Activated T-helper 2 cell treated with anti-CD3 and anti-CD28 coated beads, Interferon-gamma antibody, Interleukin-2, Interleukin-4, amounts not matched to agents 10 μg/mL and 5 μg/mL and 100 μg/mL, durations not matched to agents 14 hours and 24 hours and 36 hours (primary cell): ENCODE measurements at regions not wholly inside any gene's neighbourhood (a gene's known extent, or its start where the extent isn't known, plus 50 kb on each side); places are given as distances from the start of the nearest gene placed in this dataset.

Source experiments
- DNase-seq: peaks from one replicate; pipeline ENCODE4 v3.0.0; 2021; ENCODE audit warnings: low spot score
- H3K27ac Mint-ChIP-seq: one replicate; pipeline ENCODE4 v1.8.0; 2021; ENCODE audit warnings: mixed read lengths
- H3K27me3 Mint-ChIP-seq: one replicate; pipeline ENCODE4 v1.8.0; 2021; ENCODE audit warnings: low read depth, mixed read lengths
- H3K36me3 Mint-ChIP-seq: one replicate; pipeline ENCODE4 v1.8.0; 2021; ENCODE audit warnings: low read depth, mixed read lengths
- H3K4me1 Mint-ChIP-seq: one replicate; pipeline ENCODE4 v1.8.0; 2021; ENCODE audit warnings: low read depth, mixed read lengths
- H3K4me3 Mint-ChIP-seq: one replicate; pipeline ENCODE4 v1.8.0; 2021; ENCODE audit warnings: low read depth, mild to moderate bottlenecking, moderate library complexity, mixed read lengths
- H3K9me3 Mint-ChIP-seq: one replicate; pipeline ENCODE4 v1.8.0; 2021; ENCODE audit warnings: mixed read lengths
- intact Hi-C: fragments of 100-400 bp; cut with micrococcal nuclease; formaldehyde crosslinking; loops from one replicate; pipeline ENCODE4 v1.15.1; 2023

DNA sequence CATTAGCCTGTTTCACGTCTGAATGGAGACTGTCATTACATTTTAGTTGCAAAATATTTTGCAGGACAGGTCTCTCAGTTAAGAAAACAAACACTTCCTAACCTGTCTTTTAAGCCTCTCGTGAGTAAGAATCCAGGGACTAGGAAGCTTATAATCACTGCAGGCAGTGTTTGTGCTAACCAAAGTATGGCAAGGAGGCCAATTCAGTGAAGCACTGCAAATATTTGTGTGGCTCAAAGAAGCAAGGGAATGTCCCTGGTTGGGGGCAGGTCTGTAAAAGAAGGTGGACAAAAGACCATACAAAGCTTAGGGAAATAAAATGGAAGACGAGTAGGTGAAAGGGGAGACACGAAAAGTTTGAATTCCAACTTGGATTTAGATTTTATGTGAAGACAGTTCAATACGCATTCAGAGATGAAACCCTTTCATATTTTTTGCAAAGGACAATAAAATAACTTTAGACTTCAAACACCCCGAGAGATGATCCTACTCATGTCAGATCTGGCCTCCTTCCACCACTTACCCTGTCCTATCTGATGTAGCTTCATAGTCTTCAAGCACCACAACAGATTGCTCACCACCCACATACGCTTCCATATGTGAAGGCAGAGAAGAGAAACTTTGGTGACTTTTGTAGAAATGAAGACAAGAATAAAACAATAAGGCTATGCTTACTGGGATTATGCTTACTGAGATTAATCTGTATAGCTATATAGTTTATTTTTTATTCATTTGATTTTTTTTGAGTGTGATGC lies 240.9 kb downstream of the TUSC7 start:
- intact Hi-C loops, result no loop called here
- Mint-ChIP-seq H3K27me3 (no peaks in the 10 kb centered on the region), H3K36me3 (no peaks in the 10 kb centered on the region), H3K4me1 (no peaks in the 10 kb centered on the region), H3K27ac (no peak overlapping the region), H3K4me3 (no peak overlapping the region), H3K9me3 (peaks cover 9% of the 10 kb centered on the region)
- no peak for DNase-seq

DNA sequence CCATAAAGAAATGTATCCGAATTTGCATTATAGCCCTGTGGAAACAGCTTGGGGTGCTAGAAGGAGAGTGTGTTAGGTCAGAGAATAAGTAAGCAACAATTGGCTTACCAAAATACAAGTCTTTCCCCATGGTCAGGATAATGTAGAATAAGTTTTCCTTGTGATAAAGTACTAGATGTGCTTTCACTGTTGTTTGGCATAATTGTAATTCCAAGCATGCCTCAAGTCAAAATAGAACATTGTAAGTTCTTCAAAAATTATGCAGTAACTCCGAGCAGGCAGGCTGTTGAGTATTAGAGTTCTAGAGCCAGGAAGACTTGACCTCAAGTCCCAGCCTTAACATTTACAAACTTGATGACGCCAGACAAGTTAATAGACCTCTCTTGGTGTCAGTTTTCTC lies 242.0 kb downstream of the TUSC7 start:
- no peaks in the 10 kb centered on the region for H3K27me3 Mint-ChIP-seq
- intact Hi-C loops, result no loop called here
- no peak overlapping the region for H3K27ac Mint-ChIP-seq
- no peak for DNase-seq
- H3K4me3 Mint-ChIP-seq, result no peak overlapping the region
- peaks cover 17% of the 10 kb centered on the region for H3K9me3 Mint-ChIP-seq
- H3K4me1 Mint-ChIP-seq, result no peaks in the 10 kb centered on the region
- no peaks in the 10 kb centered on the region for H3K36me3 Mint-ChIP-seq

DNA sequence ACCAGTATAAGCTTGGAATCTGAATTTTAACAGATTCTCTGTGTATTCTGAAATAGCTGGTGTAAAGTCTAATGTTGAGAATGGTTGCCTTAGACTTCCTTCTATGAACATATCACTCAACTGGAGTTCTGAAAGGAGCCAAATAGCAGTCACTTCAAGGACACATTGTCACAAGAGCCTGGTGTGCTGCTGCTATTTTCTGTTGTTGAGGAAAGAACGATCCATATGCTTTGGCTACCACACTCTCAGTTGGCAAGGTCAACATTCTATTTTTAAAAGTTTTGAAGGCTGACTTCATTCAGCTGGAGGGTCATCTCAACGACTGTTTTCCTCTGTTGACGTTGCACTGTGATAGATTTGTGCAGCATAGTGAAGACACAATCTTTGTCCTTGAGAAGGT lies 248.7 kb downstream of the TUSC7 start:
- H3K36me3 Mint-ChIP-seq, result no peaks in the 10 kb centered on the region
- H3K4me3 Mint-ChIP-seq, result no peak overlapping the region
- H3K27me3 Mint-ChIP-seq, result no peaks in the 10 kb centered on the region
- intact Hi-C loops, result no loop called here
- no peak for DNase-seq
- H3K4me1 Mint-ChIP-seq, result no peaks in the 10 kb centered on the region
- peaks cover 17% of the 10 kb centered on the region for H3K9me3 Mint-ChIP-seq
- H3K27ac Mint-ChIP-seq, result no peak overlapping the region

DNA sequence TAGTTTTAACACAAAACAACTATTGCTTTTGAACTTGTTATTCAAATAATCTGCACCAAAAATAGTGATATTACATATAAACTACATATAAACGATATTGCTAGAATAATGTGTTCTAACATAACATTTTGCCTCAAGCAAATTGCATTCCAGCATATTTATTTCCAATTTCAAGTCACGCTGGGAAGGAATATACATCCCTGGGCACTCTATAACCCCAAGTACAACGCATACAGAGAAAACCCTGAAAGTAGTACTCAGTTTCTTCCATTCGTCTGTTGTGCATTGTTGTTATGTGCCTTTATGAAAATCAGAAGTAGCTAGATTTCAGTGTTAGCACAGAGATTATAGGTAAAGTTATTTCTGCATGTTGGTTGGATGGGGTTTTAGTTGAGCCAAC lies 251.5 kb downstream of the TUSC7 start:
- H3K4me1 Mint-ChIP-seq, result no peaks in the 10 kb centered on the region
- H3K27me3 Mint-ChIP-seq, result no peaks in the 10 kb centered on the region
- H3K9me3 Mint-ChIP-seq, result peaks cover 7% of the 10 kb centered on the region
- H3K4me3 Mint-ChIP-seq, result no peak overlapping the region
- intact Hi-C loops, result no loop called here
- no peak overlapping the region for H3K27ac Mint-ChIP-seq
- no peaks in the 10 kb centered on the region for H3K36me3 Mint-ChIP-seq
- DNase-seq, result no peak

DNA sequence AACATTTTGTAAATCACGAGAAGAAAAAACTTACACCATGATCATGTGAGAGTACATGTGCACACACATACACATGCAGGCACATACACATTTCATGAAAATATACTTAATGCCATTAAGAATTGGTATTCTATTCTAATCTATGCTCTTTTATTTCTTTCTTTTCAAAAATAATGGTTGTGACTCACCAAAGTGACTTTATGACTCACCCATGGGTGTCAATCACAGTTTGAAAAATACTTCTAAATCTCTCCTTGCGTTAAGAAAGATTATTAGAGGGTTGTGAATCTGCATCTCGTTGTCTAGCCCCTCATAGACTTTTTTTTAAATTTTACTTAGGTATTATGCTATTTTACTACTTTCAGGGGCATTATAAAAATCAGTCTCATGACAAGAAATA lies 254.2 kb downstream of the TUSC7 start:
- Mint-ChIP-seq H3K27ac (no peak overlapping the region), H3K27me3 (no peaks in the 10 kb centered on the region), H3K4me1 (no peaks in the 10 kb centered on the region), H3K9me3 (peaks cover 6% of the 10 kb centered on the region), H3K4me3 (no peak overlapping the region), H3K36me3 (no peaks in the 10 kb centered on the region)
- intact Hi-C loops, result no loop called here
- DNase-seq, result no peak

DNA sequence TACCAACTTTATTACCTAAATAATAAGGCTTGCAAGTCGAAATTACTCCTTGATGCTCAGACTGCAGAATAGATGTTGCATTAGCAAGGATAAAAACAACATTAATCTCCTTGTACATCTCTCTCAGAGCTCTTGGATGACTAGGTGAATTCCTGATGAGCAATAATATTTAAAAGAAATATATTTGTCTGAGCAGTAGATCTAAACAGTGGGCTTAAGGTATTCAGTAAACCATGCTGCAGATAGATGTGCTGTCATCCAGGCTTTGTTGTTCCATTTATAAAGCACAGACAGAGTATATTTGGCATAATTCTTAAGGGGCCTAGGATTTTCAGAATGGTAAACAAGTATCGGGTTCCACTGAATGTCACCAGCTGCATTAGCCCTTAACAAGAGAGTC lies 257.1 kb downstream of the TUSC7 start:
- no peak for DNase-seq
- H3K9me3 Mint-ChIP-seq, result peaks cover 7% of the 10 kb centered on the region
- H3K27ac Mint-ChIP-seq, result no peak overlapping the region
- H3K36me3 Mint-ChIP-seq, result no peaks in the 10 kb centered on the region
- no peaks in the 10 kb centered on the region for H3K4me1 Mint-ChIP-seq
- H3K4me3 Mint-ChIP-seq, result no peak overlapping the region
- no peaks in the 10 kb centered on the region for H3K27me3 Mint-ChIP-seq
- intact Hi-C loops, result no loop called here

DNA sequence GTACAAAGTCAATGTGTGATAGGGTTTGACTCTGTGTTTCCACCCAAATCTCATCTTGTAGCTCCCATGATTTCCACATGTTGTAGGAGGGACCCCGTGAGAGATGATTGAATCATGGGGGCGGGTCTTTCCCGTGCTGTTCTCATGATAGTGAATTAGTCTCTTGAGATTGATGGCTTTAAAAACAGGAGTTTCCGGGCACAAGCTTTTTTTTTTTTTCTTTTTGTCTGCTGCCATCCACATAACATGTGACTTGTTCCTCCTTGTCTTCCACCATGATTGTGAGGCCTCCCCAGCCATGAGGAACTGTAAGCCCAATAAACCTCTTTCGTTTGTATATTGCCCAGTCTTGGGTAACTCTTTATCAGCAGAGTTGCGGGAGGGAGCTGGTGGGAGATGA lies 259.6 kb downstream of the TUSC7 start:
- Mint-ChIP-seq H3K9me3 (peaks cover 7% of the 10 kb centered on the region), H3K4me1 (no peaks in the 10 kb centered on the region), H3K4me3 (no peak overlapping the region), H3K36me3 (no peaks in the 10 kb centered on the region), H3K27me3 (no peaks in the 10 kb centered on the region), H3K27ac (no peak overlapping the region)
- no peak for DNase-seq
- intact Hi-C loops, result no loop called here

DNA sequence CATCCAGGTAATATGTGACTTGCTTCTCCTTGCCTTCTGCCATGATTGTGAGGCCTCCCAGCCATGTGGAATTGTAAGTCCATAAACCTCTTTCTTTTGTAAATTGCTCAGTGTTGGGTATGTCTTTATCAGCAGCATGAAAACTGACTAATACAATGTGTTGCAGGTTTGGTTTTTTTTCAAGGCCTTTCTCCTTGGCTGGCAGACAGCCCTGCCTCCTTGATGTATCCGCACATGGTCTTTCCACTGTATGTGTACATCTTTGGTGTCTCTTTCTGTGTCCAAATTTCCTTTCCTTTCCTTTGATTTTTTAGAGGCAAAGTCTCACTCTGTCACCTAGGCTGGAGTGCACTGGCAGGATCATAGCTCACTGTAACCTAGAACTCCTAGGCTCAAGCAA lies 260.1 kb downstream of the TUSC7 start:
- no peak for DNase-seq
- intact Hi-C loops, result no loop called here
- no peak overlapping the region for H3K4me3 Mint-ChIP-seq
- H3K27me3 Mint-ChIP-seq, result no peaks in the 10 kb centered on the region
- no peaks in the 10 kb centered on the region for H3K4me1 Mint-ChIP-seq
- no peak overlapping the region for H3K27ac Mint-ChIP-seq
- no peaks in the 10 kb centered on the region for H3K36me3 Mint-ChIP-seq
- H3K9me3 Mint-ChIP-seq, result peaks cover 3% of the 10 kb centered on the region

DNA sequence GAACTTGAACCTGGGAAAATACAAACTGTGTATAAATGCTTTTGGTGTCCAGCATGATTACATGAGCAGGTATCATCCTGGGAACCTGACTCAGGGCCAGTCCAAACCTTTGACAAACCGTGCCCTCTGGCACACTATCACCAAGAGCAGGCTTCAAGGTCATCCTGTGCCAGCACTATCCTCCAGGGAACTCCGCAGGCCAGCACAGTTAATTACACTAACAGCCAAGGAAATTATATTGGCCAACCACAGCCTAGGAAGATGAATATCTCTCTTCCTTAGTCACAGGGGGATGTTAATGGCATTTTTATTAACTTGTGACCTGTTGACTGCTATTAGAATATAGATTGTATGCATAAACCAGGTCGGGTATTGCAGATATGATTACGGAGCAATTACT lies 262.0 kb downstream of the TUSC7 start:
- peaks cover 3% of the 10 kb centered on the region for H3K9me3 Mint-ChIP-seq
- no peak for DNase-seq
- no peaks in the 10 kb centered on the region for H3K4me1 Mint-ChIP-seq
- no peaks in the 10 kb centered on the region for H3K36me3 Mint-ChIP-seq
- H3K27me3 Mint-ChIP-seq, result no peaks in the 10 kb centered on the region
- H3K4me3 Mint-ChIP-seq, result no peak overlapping the region
- no peak overlapping the region for H3K27ac Mint-ChIP-seq
- intact Hi-C loops, result no loop called here

DNA sequence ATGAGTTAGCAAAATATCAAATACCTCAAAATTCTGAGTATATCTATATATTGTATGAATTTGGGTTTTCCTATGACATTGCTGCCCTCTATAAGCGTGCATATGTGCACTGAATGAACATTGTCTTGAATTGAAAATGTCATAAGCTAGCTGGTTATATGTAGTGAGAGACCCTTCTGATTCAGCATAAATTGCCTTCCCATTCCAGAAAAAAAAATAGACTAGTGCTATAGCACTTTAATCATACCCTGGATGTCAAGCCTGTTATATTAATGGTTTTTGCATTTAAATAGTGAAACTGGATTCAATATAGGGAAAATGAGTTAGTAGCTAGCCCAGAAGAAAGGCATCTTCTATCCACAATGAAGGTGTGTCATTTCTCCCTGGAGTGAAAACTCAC lies 265.1 kb downstream of the TUSC7 start:
- no peak overlapping the region for H3K27ac Mint-ChIP-seq
- no peaks in the 10 kb centered on the region for H3K36me3 Mint-ChIP-seq
- no peaks in the 10 kb centered on the region for H3K27me3 Mint-ChIP-seq
- intact Hi-C loops, result no loop called here
- H3K4me1 Mint-ChIP-seq, result no peaks in the 10 kb centered on the region
- H3K9me3 Mint-ChIP-seq, result no peaks in the 10 kb centered on the region
- no peak for DNase-seq
- no peak overlapping the region for H3K4me3 Mint-ChIP-seq

DNA sequence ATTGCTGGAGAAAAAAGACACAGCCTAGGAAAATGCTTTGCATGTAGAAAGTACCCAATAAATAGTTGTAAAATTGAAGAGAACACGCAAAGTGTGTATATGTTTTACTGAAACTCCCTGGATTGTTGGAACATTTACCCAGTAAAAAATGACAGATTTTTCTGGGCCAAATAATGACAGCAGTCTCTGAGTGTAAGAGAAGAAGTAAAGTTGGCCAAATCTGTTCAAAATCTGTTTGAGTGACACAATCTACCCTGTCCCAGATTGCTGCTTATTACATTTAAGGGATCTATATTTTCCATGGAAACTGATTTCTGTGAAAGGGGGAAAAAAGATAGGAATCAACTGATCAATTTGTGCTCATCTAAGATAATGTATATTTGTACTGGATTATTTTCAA lies 267.9 kb downstream of the TUSC7 start:
- no peaks in the 10 kb centered on the region for H3K36me3 Mint-ChIP-seq
- H3K27me3 Mint-ChIP-seq, result no peaks in the 10 kb centered on the region
- no peaks in the 10 kb centered on the region for H3K9me3 Mint-ChIP-seq
- H3K27ac Mint-ChIP-seq, result no peak overlapping the region
- no peak overlapping the region for H3K4me3 Mint-ChIP-seq
- H3K4me1 Mint-ChIP-seq, result no peaks in the 10 kb centered on the region
- intact Hi-C loops, result no loop called here
- DNase-seq, result no peak

DNA sequence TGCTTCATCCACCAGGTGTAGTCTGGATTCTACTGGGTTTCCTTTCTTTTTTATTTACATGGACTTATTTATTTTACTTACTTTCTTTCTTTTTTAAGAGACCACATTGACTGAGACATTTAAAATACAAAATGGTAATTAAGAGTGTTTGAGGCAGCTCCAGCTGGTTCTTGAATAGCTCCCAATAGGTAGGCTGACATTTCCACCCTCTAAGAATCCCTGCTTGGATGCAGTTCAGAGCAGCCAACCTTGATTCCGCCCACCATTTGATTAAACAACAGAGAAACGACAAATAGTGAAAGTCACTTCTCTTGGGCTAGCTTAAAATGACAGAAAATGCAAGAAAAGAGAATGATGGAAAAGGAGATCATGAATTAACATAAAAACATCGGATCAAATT lies 270.5 kb downstream of the TUSC7 start:
- no peak overlapping the region for H3K27ac Mint-ChIP-seq
- no peak for DNase-seq
- H3K9me3 Mint-ChIP-seq, result peaks cover 2% of the 10 kb centered on the region
- no peak overlapping the region for H3K4me3 Mint-ChIP-seq
- intact Hi-C loops, result no loop called here
- H3K4me1 Mint-ChIP-seq, result no peaks in the 10 kb centered on the region
- no peaks in the 10 kb centered on the region for H3K27me3 Mint-ChIP-seq
- no peaks in the 10 kb centered on the region for H3K36me3 Mint-ChIP-seq

DNA sequence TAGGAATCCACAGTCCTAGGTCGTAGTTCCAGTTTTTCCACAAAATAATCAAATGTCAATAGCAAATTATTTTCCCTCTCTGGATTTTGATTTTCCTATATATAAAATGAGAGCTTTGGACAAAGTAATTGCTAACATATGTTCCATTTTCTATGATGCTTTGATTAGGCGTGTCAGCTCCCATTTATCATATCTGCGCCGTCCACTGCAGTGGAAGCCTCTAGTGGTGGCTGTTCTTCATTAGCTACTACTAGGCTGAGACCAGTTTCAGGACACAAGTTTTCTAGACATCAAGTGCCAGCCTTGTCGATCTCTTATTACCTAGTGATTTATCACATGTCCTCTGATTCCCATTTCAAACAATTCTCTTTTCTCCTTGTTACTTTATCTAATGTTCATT lies 271.5 kb downstream of the TUSC7 start:
- Mint-ChIP-seq H3K9me3 (peaks cover 7% of the 10 kb centered on the region), H3K4me3 (no peak overlapping the region), H3K27me3 (no peaks in the 10 kb centered on the region), H3K4me1 (no peaks in the 10 kb centered on the region), H3K27ac (no peak overlapping the region), H3K36me3 (no peaks in the 10 kb centered on the region)
- no peak for DNase-seq
- intact Hi-C loops, result no loop called here

DNA sequence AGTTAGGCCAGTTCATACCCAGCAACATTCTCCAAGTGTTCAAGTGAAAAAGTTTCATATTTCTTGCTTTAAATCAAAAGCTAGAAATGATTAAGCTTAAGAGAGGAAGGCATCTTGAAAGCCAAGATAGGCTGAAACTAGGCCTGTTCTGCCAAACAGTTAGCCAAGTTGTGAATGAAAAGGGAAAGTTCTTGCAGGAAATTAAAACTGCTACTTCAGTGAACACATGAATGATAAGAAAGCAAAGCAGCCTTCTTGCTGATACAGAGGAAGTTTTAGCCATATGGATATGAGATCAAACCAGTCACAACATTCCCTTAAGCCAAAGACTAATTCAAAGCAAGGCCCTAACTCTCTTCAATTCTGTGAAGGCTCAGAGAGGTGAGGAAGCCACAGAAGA lies 274.7 kb downstream of the TUSC7 start:
- no peaks in the 10 kb centered on the region for H3K36me3 Mint-ChIP-seq
- intact Hi-C loops, result no loop called here
- H3K4me1 Mint-ChIP-seq, result no peaks in the 10 kb centered on the region
- peaks cover 7% of the 10 kb centered on the region for H3K9me3 Mint-ChIP-seq
- H3K27me3 Mint-ChIP-seq, result no peaks in the 10 kb centered on the region
- no peak for DNase-seq
- H3K4me3 Mint-ChIP-seq, result no peak overlapping the region
- H3K27ac Mint-ChIP-seq, result no peak overlapping the region
